Mesenchymal stem cell (in vitro differentiated cells and primary cell): ENCODE measurements at regions not wholly inside any gene's neighbourhood (a gene's known extent, or its start where the extent isn't known, plus 50 kb on each side); places are given as distances from the start of the nearest gene placed in this dataset.

Experiments used
- DNase-seq: peaks from one replicate; pipeline ENCODE4 v3.0.0-alpha.2; 2013
- H2AFZ ChIP-seq: one replicate; pipeline ENCODE4 v1.6.1; 2013; ENCODE audit warnings: low read depth, mild to moderate bottlenecking, control low read depth, inconsistent platforms, low read length, moderate library complexity
- H2AK5ac ChIP-seq: 2 replicates; pipeline ENCODE4 v1.6.1; 2013; ENCODE audit warnings: low read length, moderate library complexity, mild to moderate bottlenecking, inconsistent platforms; ENCODE audit not compliant: severe bottlenecking
- H2BK120ac ChIP-seq: one replicate; pipeline ENCODE4 v1.6.1; 2013; ENCODE audit warnings: low read depth, mild to moderate bottlenecking, inconsistent platforms, low read length, moderate library complexity
- H2BK12ac ChIP-seq, 2 experiments: one replicate each; pipeline ENCODE4 v1.6.1; 2013; ENCODE audit warnings: inconsistent platforms in 2 of 2, low read length in 2 of 2, mild to moderate bottlenecking in 2 of 2, moderate library complexity in 2 of 2, control low read depth in 1 of 2
- H2BK15ac ChIP-seq: one replicate; pipeline ENCODE4 v1.6.1; 2013; ENCODE audit warnings: mild to moderate bottlenecking, low read depth, inconsistent platforms; ENCODE audit not compliant: poor library complexity, severe bottlenecking
- H2BK5ac ChIP-seq: 2 replicates; pipeline ENCODE4 v1.6.1; 2013; ENCODE audit warnings: low read depth, mild to moderate bottlenecking, low read length, control low read depth, inconsistent platforms; ENCODE audit not compliant: poor library complexity, severe bottlenecking
- H3K14ac ChIP-seq, 2 experiments: one replicate each; pipeline ENCODE4 v1.6.1; 2013; ENCODE audit warnings: inconsistent platforms in 2 of 2, low read length in 2 of 2, control low read depth in 1 of 2, mild to moderate bottlenecking in 1 of 2, moderate library complexity in 1 of 2
- H3K18ac ChIP-seq, 2 experiments: one replicate each; pipeline ENCODE4 v1.6.1; 2013; ENCODE audit warnings: inconsistent platforms in 2 of 2, low read length in 2 of 2, control low read depth in 1 of 2, low read depth in 1 of 2, mild to moderate bottlenecking in 1 of 2
- H3K23ac ChIP-seq, 2 experiments: one replicate each; pipeline ENCODE4 v1.6.1; 2013; ENCODE audit warnings: inconsistent platforms in 2 of 2, low read length in 2 of 2, mild to moderate bottlenecking in 2 of 2, moderate library complexity in 2 of 2, control low read depth in 1 of 2
- H3K27ac ChIP-seq: 2 replicates; pipeline ENCODE4 v1.5.1; 2013; ENCODE audit warnings: mild to moderate bottlenecking, moderate library complexity, low read length, control low read depth, inconsistent platforms; ENCODE audit not compliant: poor library complexity, severe bottlenecking
- H3K27me3 ChIP-seq, 2 experiments: 2 replicates each; pipeline versions ENCODE4 v1.6.1 to v1.7.0; 2013; ENCODE audit warnings: low read length in 2 of 2, mild to moderate bottlenecking in 2 of 2, moderate library complexity in 2 of 2, control low read depth in 1 of 2, inconsistent platforms in 1 of 2; ENCODE audit not compliant: control insufficient read depth in 1 of 2, insufficient read depth in 1 of 2
- H3K36me3 ChIP-seq, 2 experiments: 2 replicates each; pipeline versions ENCODE4 v1.6.1 to v1.7.0; 2013; ENCODE audit warnings: low read length in 2 of 2, control low read depth in 1 of 2, inconsistent platforms in 1 of 2, low read depth in 1 of 2, mild to moderate bottlenecking in 1 of 2; ENCODE audit not compliant: insufficient read depth in 2 of 2, control insufficient read depth in 1 of 2
- H3K4ac ChIP-seq, 2 experiments: one replicate each; pipeline ENCODE4 v1.6.1; 2013; ENCODE audit warnings: inconsistent platforms in 2 of 2, low read length in 2 of 2, mild to moderate bottlenecking in 2 of 2, moderate library complexity in 2 of 2, control low read depth in 1 of 2, low read depth in 1 of 2
- H3K4me1 ChIP-seq: 2 replicates; pipeline ENCODE4 v1.6.1; 2013; ENCODE audit warnings: low read depth, low read length, control low read depth; ENCODE audit not compliant: control insufficient read depth, insufficient read depth
- H3K4me2 ChIP-seq: 2 replicates; pipeline ENCODE4 v1.6.1; 2013; ENCODE audit warnings: low read length, mild to moderate bottlenecking, inconsistent platforms; ENCODE audit not compliant: poor library complexity, severe bottlenecking
- H3K4me3 ChIP-seq, 2 experiments: 2 replicates each; pipeline versions ENCODE4 v1.5.1 to v1.7.0; 2013; ENCODE audit warnings: low read length in 2 of 2, mild to moderate bottlenecking in 2 of 2, control low read depth in 1 of 2, low read depth in 1 of 2; ENCODE audit not compliant: insufficient read depth in 1 of 2
- H3K79me1 ChIP-seq: replicated peaks from 2 replicates; pipeline ENCODE4 v1.6.1; 2013; ENCODE audit warnings: mild to moderate bottlenecking, control low read depth, low read length, inconsistent platforms; ENCODE audit not compliant: poor library complexity, severe bottlenecking
- H3K9ac ChIP-seq: 2 replicates; pipeline ENCODE4 v1.7.0; 2013; ENCODE audit warnings: mild to moderate bottlenecking, low read length, moderate library complexity
- H3K9me3 ChIP-seq: 2 replicates; pipeline ENCODE4 v1.7.0; 2013; ENCODE audit warnings: mild to moderate bottlenecking, low read length; ENCODE audit not compliant: control insufficient read depth
- H4K8ac ChIP-seq: one replicate; pipeline ENCODE4 v1.6.1; 2013; ENCODE audit warnings: inconsistent platforms, mild to moderate bottlenecking, low read length, moderate library complexity
- H4K91ac ChIP-seq: one replicate; pipeline ENCODE4 v1.6.1; 2013; ENCODE audit warnings: mild to moderate bottlenecking, low read length, inconsistent platforms
- WGBS: methylation state at CpG from one replicate; pipeline ENCODE4 v1.1.7; 2013; ENCODE audit warnings: mixed read lengths; 5-methylcytosine and 5-hydroxymethylcytosine counted together

DNA sequence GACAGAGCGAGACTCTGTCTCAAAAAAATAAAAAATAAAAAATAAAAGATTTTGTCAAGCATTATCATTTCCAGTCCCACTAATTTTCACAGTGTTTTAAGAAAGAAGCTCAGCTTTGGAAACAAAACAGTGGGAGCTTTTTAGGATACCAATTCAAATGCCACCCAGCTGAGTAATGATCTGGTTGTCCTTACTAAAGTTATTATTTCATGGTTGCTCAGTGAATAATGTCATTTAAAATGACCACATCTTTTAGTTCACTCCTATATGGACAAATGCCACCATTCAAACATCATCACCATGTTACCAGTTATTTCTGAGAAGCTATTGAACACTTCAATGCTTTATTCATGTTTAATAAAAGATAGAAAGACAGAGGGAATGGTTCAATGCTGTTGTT, 365.0 kb downstream of the CCER1 start:
- no peaks in the 10 kb centered on the region for H3K36me3 ChIP-seq
- no peak overlapping the region for H3K4me3 ChIP-seq
- no peak overlapping the region for H2BK5ac ChIP-seq
- H3K18ac ChIP-seq, result no peak overlapping the region
- no peak overlapping the region for H3K4me2 ChIP-seq
- no CpG with 5 or more reads among the region's 1 CpG for WGBS
- no peak overlapping the region for H3K9ac ChIP-seq
- no peak overlapping the region for H2AK5ac ChIP-seq
- H3K23ac ChIP-seq, result no peak overlapping the region
- no peak for DNase-seq
- no peak overlapping the region for H2BK12ac ChIP-seq
- no peak overlapping the region for H3K4ac ChIP-seq
- no peak overlapping the region for H2BK15ac ChIP-seq
- no peaks in the 10 kb centered on the region for H3K9me3 ChIP-seq
- H2BK120ac ChIP-seq, result no peak overlapping the region
- no peak overlapping the region for H4K91ac ChIP-seq
- H2AFZ ChIP-seq, result no peak overlapping the region
- no peak overlapping the region for H3K27ac ChIP-seq
- no peaks in the 10 kb centered on the region for H3K79me1 ChIP-seq
- H4K8ac ChIP-seq, result no peak overlapping the region
- no peak overlapping the region for H3K14ac ChIP-seq
- H3K4me1 ChIP-seq, result no peaks in the 10 kb centered on the region
- H3K27me3 ChIP-seq, result no peaks in the 10 kb centered on the region

DNA sequence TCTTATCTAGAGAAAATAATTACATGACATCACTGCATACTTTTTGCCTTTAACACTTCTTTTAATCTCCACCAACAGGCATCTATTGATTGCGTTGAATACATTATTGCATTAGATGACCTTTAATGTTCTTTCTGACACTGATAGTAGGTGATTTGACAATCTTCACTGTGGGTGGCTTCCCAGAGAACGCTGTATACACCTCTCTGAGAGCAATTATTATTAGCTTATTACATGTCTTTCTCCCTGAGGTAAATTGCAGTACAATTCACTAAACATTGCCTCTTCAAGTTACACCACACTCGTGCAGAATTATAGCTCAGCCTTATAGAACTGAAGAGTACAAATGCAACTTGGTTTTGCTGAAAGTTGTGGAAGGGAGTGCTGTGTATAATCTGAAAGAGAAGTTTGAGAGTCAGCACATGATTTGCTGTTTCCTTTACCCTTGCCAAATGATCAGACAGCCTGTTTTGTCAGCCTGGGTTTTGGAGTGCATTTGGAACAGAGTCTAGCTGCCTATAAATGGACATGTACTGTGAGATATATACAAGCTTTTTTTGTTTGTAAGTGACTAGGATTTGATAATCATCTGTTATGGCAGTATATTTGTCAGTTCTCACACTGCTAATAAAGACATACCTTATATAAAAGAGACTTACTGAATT, 369.2 kb downstream of the CCER1 start:
- Histone ChIP-seq H4K8ac (no peak overlapping the region), H3K27me3 (no peaks in the 10 kb centered on the region), H2BK5ac (no peak overlapping the region), H2BK12ac (no peak overlapping the region), H3K4me1 (no peaks in the 10 kb centered on the region), H4K91ac (no peak overlapping the region), H2BK120ac (no peak overlapping the region), H3K4ac (no peak overlapping the region), H3K14ac (no peak overlapping the region), H2AFZ (no peak overlapping the region), H3K9ac (no peak overlapping the region), H3K79me1 (no peaks in the 10 kb centered on the region), H3K9me3 (no peaks in the 10 kb centered on the region), H3K4me3 (no peak overlapping the region), H3K23ac (no peak overlapping the region), H3K4me2 (no peak overlapping the region), H2BK15ac (no peak overlapping the region), H2AK5ac (no peak overlapping the region), H3K27ac (no peak overlapping the region), H3K18ac (no peak overlapping the region), H3K36me3 (no peaks in the 10 kb centered on the region)
- no peak for DNase-seq
- 88% methylated on average over 3 of the region's 3 CpGs for WGBS

DNA sequence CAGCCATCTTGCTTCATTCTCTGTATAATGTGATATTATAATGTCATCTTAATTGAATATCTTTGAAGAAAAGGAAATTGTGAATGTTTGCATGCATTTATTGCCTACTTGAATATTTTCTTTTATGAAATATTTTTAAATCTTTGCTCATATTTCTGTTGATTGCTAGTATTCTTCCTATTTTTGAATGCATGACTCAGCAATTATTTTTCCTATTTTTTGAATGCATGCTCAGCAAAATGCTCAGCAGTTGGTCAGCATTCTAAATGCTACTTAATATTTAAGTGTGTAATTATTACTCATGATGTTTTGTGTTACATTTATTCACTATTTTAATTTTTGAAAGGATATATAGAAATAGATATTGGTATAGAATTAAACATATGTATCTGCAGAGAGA, 378.3 kb downstream of the CCER1 start:
- no peak overlapping the region for H2BK15ac ChIP-seq
- DNase-seq, result no peak
- no peaks in the 10 kb centered on the region for H3K4me1 ChIP-seq
- H3K79me1 ChIP-seq, result no peaks in the 10 kb centered on the region
- no peak overlapping the region for H3K4me2 ChIP-seq
- no peak overlapping the region for H3K4me3 ChIP-seq
- H2BK12ac ChIP-seq, result no peak overlapping the region
- no peaks in the 10 kb centered on the region for H3K36me3 ChIP-seq
- no peak overlapping the region for H3K4ac ChIP-seq
- H3K27ac ChIP-seq, result no peak overlapping the region
- no peak overlapping the region for H4K91ac ChIP-seq
- no peak overlapping the region for H2AK5ac ChIP-seq
- H3K27me3 ChIP-seq, result no peaks in the 10 kb centered on the region
- H4K8ac ChIP-seq, result no peak overlapping the region
- H2BK5ac ChIP-seq, result no peak overlapping the region
- no peak overlapping the region for H3K23ac ChIP-seq
- H2BK120ac ChIP-seq, result no peak overlapping the region
- H2AFZ ChIP-seq, result no peak overlapping the region
- H3K9ac ChIP-seq, result no peak overlapping the region
- H3K9me3 ChIP-seq, result peaks cover 8% of the 10 kb centered on the region
- H3K14ac ChIP-seq, result no peak overlapping the region
- no peak overlapping the region for H3K18ac ChIP-seq

- H3K4me1 ChIP-seq, result no peaks in the 10 kb centered on the region
- no peak overlapping the region for H3K4me2 ChIP-seq
- H4K8ac ChIP-seq, result no peak overlapping the region
- no peak overlapping the region for H2BK120ac ChIP-seq
- H3K18ac ChIP-seq, result no peak overlapping the region
- no peak overlapping the region for H2AK5ac ChIP-seq
- no peak overlapping the region for H4K91ac ChIP-seq
- no peak overlapping the region for H2BK15ac ChIP-seq
- no peak for DNase-seq
- H3K36me3 ChIP-seq, result no peaks in the 10 kb centered on the region
- no peak overlapping the region for H3K4me3 ChIP-seq
- H2BK12ac ChIP-seq, result no peak overlapping the region
- H3K27me3 ChIP-seq, result no peaks in the 10 kb centered on the region
- no peak overlapping the region for H2AFZ ChIP-seq
- H3K79me1 ChIP-seq, result no peaks in the 10 kb centered on the region
- H3K9ac ChIP-seq, result no peak overlapping the region
- H3K4ac ChIP-seq, result no peak overlapping the region
- H3K14ac ChIP-seq, result no peak overlapping the region
- no peak overlapping the region for H2BK5ac ChIP-seq
- H3K9me3 ChIP-seq, result peaks cover 8% of the 10 kb centered on the region
- no peak overlapping the region for H3K27ac ChIP-seq
- no peak overlapping the region for H3K23ac ChIP-seq
- WGBS, result 98% methylated on average over 2 of the region's 2 CpGs
Observed at GRCh38 chr12:90575995-90576394, 379.0 kb downstream of the CCER1 start.
